Fibroblast of lung (primary cell): ENCODE measurements at regions not wholly inside any gene's neighbourhood (a gene's known extent, or its start where the extent isn't known, plus 50 kb on each side); places are given as distances from the start of the nearest gene placed in this dataset.

Experiments
- DNase-seq, 2 donors: peaks; one replicate each; pipeline versions ENCODE4 v3.0.0 to v3.0.0-alpha.2; 2010; ENCODE audit warnings: low read depth in 2 of 2
- H2AFZ ChIP-seq: 2 replicates; pipeline ENCODE4 v1.5.1; 2012; ENCODE audit warnings: low read length, control low read depth, inconsistent platforms
- H3K27ac ChIP-seq: 2 replicates; pipeline ENCODE4 v1.5.1; 2011; ENCODE audit warnings: low read length, control low read depth; ENCODE audit not compliant: insufficient read depth
- H3K27me3 ChIP-seq: 2 replicates; pipeline ENCODE4 v1.5.1; 2011; ENCODE audit warnings: mild to moderate bottlenecking, low read length; ENCODE audit not compliant: control insufficient read depth, insufficient read depth
- H3K36me3 ChIP-seq: 2 replicates; pipeline ENCODE4 v1.5.1; 2011; ENCODE audit warnings: low read length; ENCODE audit not compliant: control insufficient read depth, insufficient read depth
- H3K4me1 ChIP-seq: 2 replicates; pipeline ENCODE4 v1.5.1; 2011; ENCODE audit warnings: low read length; ENCODE audit not compliant: control insufficient read depth, insufficient read depth; ENCODE audit errors: extremely low read depth
- H3K4me2 ChIP-seq: 2 replicates; pipeline ENCODE4 v1.5.1; 2011; ENCODE audit warnings: low read length, control low read depth; ENCODE audit not compliant: insufficient read depth; ENCODE audit errors: extremely low read depth
- H3K4me3 ChIP-seq, 4 experiments: fragments of 200-600 bp in 1 of 4; sonication (generic) in 1 of 4; replicated peaks in 1 of 4; 2 replicates each; pipeline ENCODE4 v1.5.1; 2011 to 2016; ENCODE audit warnings: low read length in 4 of 4, low read depth in 3 of 4, mild to moderate bottlenecking in 3 of 4, control low read depth in 2 of 4, inconsistent platforms in 1 of 4, mixed read lengths in 1 of 4; ENCODE audit not compliant: insufficient read depth in 1 of 4; ENCODE audit errors: control extremely low read depth in 1 of 4
- H3K79me2 ChIP-seq: 2 replicates; pipeline ENCODE4 v1.5.1; 2012; ENCODE audit warnings: mild to moderate bottlenecking, low read length, inconsistent platforms; ENCODE audit not compliant: control insufficient read depth, insufficient read depth
- H3K9ac ChIP-seq: 2 replicates; pipeline ENCODE4 v1.5.1; 2011; ENCODE audit warnings: mild to moderate bottlenecking, low read length, control low read depth; ENCODE audit not compliant: insufficient read depth
- H3K9me3 ChIP-seq: 2 replicates; pipeline ENCODE4 v1.5.1; 2012; ENCODE audit warnings: low read depth, low read length; ENCODE audit not compliant: control insufficient read depth, insufficient read depth
- H4K20me1 ChIP-seq: 2 replicates; pipeline ENCODE4 v1.5.1; 2011; ENCODE audit warnings: low read length; ENCODE audit not compliant: control insufficient read depth, insufficient read depth; ENCODE audit errors: extremely low read depth
- EZH2 ChIP-seq: IDR thresholded peaks from 2 replicates; pipeline ENCODE4 v1.5.1; 2012; ENCODE audit warnings: low read length, control low read depth, mild to moderate bottlenecking; ENCODE audit errors: missing control alignments
- TF ChIP-seq, protein P1 (sequence below), 2 donors: IDR thresholded peaks in 1 of 2; conservative IDR thresholded peaks in 1 of 2; 1 replicate in 1 of 2; 2 replicates in 1 of 2; pipeline ENCODE4 v1.5.1; 2011 to 2012; ENCODE audit warnings: low read length in 2 of 2, control low read depth in 1 of 2, inconsistent platforms in 1 of 2, low read depth in 1 of 2, mild to moderate bottlenecking in 1 of 2

DNA sequence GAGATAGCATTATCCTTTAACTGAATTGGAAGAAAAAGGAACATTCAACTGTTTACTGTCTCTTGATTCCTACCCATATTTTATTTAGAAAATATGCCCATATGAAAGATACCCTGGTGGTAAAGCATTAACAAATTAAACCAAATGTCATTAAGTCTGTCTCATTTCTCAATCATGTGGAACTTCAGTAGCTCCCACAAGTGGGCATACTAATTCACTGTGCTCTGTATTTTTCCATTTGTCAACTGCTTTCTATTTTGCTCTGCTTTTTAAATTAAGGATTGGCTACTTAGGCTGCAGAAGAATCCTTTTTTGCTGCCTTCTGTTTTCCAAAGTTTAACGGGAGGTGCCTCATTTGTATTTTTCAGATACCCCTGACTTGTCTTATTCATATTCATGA is 77.2 kb downstream of the DDIT4L start:
- H3K27me3 ChIP-seq = no peaks in the 10 kb centered on the region
- H3K36me3 ChIP-seq = no peaks in the 10 kb centered on the region
- no peak overlapping the region for H3K4me3 ChIP-seq
- no peak overlapping the region for H3K4me2 ChIP-seq
- no peaks in the 10 kb centered on the region for H3K79me2 ChIP-seq
- no peaks in the 10 kb centered on the region for H3K4me1 ChIP-seq
- no peak overlapping the region for H2AFZ ChIP-seq
- no peaks in the 10 kb centered on the region for H4K20me1 ChIP-seq
- no peak overlapping the region for H3K27ac ChIP-seq
- TF ChIP-seq, protein P1, sequence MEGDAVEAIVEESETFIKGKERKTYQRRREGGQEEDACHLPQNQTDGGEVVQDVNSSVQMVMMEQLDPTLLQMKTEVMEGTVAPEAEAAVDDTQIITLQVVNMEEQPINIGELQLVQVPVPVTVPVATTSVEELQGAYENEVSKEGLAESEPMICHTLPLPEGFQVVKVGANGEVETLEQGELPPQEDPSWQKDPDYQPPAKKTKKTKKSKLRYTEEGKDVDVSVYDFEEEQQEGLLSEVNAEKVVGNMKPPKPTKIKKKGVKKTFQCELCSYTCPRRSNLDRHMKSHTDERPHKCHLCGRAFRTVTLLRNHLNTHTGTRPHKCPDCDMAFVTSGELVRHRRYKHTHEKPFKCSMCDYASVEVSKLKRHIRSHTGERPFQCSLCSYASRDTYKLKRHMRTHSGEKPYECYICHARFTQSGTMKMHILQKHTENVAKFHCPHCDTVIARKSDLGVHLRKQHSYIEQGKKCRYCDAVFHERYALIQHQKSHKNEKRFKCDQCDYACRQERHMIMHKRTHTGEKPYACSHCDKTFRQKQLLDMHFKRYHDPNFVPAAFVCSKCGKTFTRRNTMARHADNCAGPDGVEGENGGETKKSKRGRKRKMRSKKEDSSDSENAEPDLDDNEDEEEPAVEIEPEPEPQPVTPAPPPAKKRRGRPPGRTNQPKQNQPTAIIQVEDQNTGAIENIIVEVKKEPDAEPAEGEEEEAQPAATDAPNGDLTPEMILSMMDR (conservative IDR thresholded peaks at IDR 0.05 in 1 of 2, IDR thresholded peaks at IDR 0.05 in 1 of 2; ENCODE audit: low read depth in 1 of 2, low read length in 2 of 2) = no peak
- no peak for TF ChIP-seq EZH2
- no peaks in the 10 kb centered on the region for H3K9me3 ChIP-seq
- no peak for DNase-seq
- H3K9ac ChIP-seq = no peak overlapping the region

DNA sequence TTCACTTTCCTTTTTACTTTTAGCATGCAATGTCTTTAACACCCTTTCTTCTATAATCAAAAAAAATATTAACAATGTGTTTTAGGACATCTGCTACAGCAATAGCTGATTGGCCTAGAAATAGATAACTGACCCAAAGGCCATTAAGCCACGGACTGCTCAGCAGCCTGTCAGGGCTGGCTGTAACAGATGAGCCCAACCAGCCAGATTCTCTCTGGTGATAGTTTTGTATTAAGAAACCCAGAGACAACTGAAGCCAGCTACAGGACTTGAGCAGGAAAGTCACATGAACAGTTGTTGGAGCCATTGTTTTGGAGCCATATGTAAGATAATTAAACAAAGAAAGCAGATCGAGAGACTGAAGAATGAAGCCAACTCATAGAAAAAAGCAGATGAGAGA is 80.3 kb downstream of the DDIT4L start:
- Histone ChIP-seq H3K4me1 (no peaks in the 10 kb centered on the region), H3K79me2 (no peaks in the 10 kb centered on the region), H3K9me3 (no peaks in the 10 kb centered on the region), H4K20me1 (no peaks in the 10 kb centered on the region), H2AFZ (no peak overlapping the region), H3K4me3 (no peak overlapping the region), H3K27ac (no peak overlapping the region), H3K27me3 (no peaks in the 10 kb centered on the region), H3K4me2 (no peak overlapping the region), H3K36me3 (no peaks in the 10 kb centered on the region), H3K9ac (no peak overlapping the region)
- no peak for TF ChIP-seq EZH2
- TF ChIP-seq, protein P1 (conservative IDR thresholded peaks at IDR 0.05 in 1 of 2, IDR thresholded peaks at IDR 0.05 in 1 of 2; ENCODE audit: low read depth in 1 of 2, low read length in 2 of 2) = no peak
- no peak for DNase-seq

DNA sequence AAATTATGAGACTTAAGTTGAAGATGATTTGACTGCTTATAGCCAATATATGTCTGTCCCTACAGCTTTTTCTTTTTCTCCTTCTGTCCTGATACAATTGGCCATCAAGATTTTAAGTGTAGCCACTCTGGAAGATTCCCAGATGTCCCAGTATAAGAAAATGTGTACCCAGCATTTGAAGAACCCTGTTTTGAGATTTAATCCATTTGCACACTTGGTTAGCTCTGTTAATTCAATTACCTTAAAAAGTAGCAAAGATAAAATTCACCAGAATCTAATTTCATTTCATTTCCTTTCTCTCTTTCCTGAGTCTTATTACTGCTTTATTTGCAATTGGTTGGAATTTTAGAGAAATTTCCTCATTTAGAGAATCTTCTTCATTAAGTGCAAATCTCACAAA is 81.4 kb downstream of the DDIT4L start:
- Histone ChIP-seq H3K9ac (no peak overlapping the region), H3K9me3 (no peaks in the 10 kb centered on the region), H3K36me3 (no peaks in the 10 kb centered on the region), H3K4me1 (no peaks in the 10 kb centered on the region), H3K4me2 (no peak overlapping the region), H2AFZ (no peak overlapping the region), H4K20me1 (no peaks in the 10 kb centered on the region), H3K4me3 (no peak overlapping the region), H3K27ac (no peak overlapping the region), H3K27me3 (no peaks in the 10 kb centered on the region), H3K79me2 (no peaks in the 10 kb centered on the region)
- TF ChIP-seq EZH2 = no peak
- TF ChIP-seq, protein P1 (conservative IDR thresholded peaks at IDR 0.05 in 1 of 2, IDR thresholded peaks at IDR 0.05 in 1 of 2; ENCODE audit: low read depth in 1 of 2, low read length in 2 of 2) = no peak
- no peak for DNase-seq
